Activated naive CD8-positive, alpha-beta T cell treated with anti-CD3 and anti-CD28 coated beads for 36 hours (primary cell): ENCODE measurements at regions not wholly inside any gene's neighbourhood (a gene's known extent, or its start where the extent isn't known, plus 50 kb on each side); places are given as distances from the start of the nearest gene placed in this dataset.

Source experiments
- DNase-seq: peaks from one replicate; pipeline ENCODE4 v3.0.0; 2021
- H3K27ac Mint-ChIP-seq: one replicate; pipeline ENCODE4 v1.8.0; 2022; ENCODE audit warnings: mild to moderate bottlenecking, moderate library complexity, mixed read lengths
- H3K27me3 Mint-ChIP-seq: one replicate; pipeline ENCODE4 v1.8.0; 2022; ENCODE audit warnings: mild to moderate bottlenecking, mixed read lengths
- H3K36me3 Mint-ChIP-seq: one replicate; pipeline ENCODE4 v1.8.0; 2021; ENCODE audit warnings: mild to moderate bottlenecking, mixed read lengths
- H3K4me1 Mint-ChIP-seq: one replicate; pipeline ENCODE4 v1.8.0; 2021; ENCODE audit warnings: mixed read lengths
- H3K4me3 Mint-ChIP-seq: one replicate; pipeline ENCODE4 v1.8.0; 2022; ENCODE audit warnings: mild to moderate bottlenecking, moderate library complexity, mixed read lengths
- H3K9me3 Mint-ChIP-seq: one replicate; pipeline ENCODE4 v1.8.0; 2022; ENCODE audit warnings: mixed read lengths

DNA sequence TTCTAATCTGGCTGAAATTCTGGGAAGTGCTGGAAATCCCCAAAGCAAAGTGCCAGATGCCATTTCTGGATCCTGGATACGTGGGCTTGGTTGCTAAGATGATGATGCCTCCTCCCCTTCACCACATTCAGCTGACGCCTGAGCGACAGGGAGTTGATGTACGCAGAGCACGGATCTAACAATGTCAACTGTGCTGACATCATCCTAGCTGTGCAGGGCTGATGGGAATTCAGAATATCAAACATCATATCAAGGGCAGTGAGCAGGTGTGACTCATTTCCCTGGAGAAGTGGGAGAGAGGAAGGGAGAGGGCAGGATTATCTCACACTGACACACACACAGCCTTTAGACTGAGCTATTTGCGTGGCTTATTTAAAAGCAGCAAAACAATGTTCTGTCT is 92.6 kb upstream of the ZBTB20 start:
- no peaks in the 10 kb centered on the region for H3K36me3 Mint-ChIP-seq
- no peak overlapping the region for H3K4me3 Mint-ChIP-seq
- H3K9me3 Mint-ChIP-seq, result peaks cover 4% of the 10 kb centered on the region
- no peaks in the 10 kb centered on the region for H3K27me3 Mint-ChIP-seq
- H3K4me1 Mint-ChIP-seq, result no peaks in the 10 kb centered on the region
- DNase-seq, result no peak
- H3K27ac Mint-ChIP-seq, result no peak overlapping the region

DNA sequence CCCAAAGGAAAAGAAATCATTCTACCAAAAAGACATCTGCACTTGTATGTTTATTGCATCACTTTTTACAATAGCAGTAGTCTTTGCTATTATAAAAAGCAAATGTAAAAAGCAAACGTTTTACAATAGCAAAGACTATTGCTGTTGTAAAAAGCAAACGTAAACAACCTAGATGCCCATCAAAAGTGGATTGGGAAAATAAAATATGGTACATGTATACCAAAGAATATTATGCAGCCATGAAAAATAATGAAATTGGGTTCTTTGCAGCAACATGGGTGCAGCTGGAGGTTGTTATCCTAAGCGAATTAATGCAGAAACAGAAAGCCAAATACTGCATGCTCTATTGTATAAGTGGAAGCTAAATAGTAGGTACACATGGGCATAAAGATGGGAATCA is 97.3 kb upstream of the ZBTB20 start:
- Mint-ChIP-seq H3K36me3 (no peaks in the 10 kb centered on the region), H3K9me3 (peaks cover 4% of the 10 kb centered on the region), H3K4me1 (no peaks in the 10 kb centered on the region), H3K27me3 (no peaks in the 10 kb centered on the region), H3K27ac (no peak overlapping the region), H3K4me3 (no peak overlapping the region)
- DNase-seq, result no peak

DNA sequence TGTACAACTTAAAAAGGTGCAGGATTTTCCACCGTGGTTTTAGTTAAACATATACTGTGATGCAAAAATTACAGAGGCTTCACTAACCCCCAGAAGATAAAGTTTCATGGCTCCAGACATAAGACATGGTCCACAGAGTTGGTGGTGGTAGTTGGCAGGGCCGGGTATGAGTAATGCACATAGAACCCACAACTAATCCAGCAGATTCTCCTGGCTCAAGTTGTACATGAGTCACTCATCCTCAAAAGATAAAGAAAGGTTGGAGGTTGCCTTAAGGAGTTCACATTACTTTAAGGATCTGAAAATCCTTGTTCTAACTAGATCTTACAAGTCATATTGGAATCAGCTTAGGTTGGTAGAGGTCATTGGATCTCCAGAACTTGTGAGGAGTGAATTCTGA is 98.3 kb upstream of the ZBTB20 start:
- no peak for DNase-seq
- no peak overlapping the region for H3K27ac Mint-ChIP-seq
- H3K4me1 Mint-ChIP-seq, result no peaks in the 10 kb centered on the region
- H3K9me3 Mint-ChIP-seq, result peaks cover 4% of the 10 kb centered on the region
- H3K36me3 Mint-ChIP-seq, result no peaks in the 10 kb centered on the region
- H3K4me3 Mint-ChIP-seq, result no peak overlapping the region
- no peaks in the 10 kb centered on the region for H3K27me3 Mint-ChIP-seq

DNA sequence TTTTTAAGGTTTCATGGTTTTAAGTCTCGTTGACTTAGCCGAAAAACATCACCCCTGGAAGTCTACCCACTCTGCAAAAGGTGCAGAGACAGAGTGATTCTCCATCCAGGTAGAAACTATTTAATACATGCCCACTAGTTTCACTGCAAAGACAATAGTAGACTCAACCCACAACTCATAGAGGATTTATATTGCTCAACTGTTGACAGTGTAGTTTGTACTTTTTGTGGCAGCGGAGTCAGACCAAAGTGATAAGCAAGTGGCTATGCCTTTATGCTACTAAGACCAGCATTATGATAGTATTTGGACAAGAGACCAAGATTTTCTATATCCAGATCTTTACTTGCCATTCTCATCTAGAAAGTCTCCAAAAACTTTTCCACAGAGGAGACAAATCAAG is 98.8 kb upstream of the ZBTB20 start:
- Mint-ChIP-seq H3K4me1 (no peaks in the 10 kb centered on the region), H3K27ac (no peak overlapping the region), H3K27me3 (no peaks in the 10 kb centered on the region), H3K9me3 (peaks cover 4% of the 10 kb centered on the region), H3K36me3 (no peaks in the 10 kb centered on the region), H3K4me3 (no peak overlapping the region)
- DNase-seq, result no peak

DNA sequence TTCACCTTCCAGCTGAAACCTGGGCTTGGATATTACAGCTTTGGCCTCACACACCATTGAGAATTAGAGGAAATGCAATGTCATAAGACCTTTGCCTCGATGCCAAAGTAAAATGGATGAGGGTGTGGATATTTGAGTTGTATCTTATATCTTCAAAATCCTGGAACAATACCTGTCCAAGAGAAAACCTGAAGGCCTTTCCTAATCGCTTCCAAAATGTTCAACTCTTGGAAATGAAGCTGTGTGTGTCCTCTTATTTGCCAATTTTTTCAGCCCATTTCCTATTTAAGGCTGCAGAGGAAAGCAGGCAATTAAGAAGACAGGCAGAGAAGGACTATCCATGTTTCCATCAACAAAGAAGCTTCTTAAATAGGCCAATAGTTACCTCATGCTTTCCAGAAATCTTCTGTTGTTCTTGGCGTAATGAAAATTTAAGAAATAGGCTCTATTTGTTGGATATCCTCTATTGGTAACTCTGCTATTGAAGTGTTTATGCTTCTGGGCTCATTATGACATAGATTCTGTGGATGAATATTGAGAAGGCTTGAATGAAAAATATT is 99.5 kb upstream of the ZBTB20 start:
- Mint-ChIP-seq H3K27ac (no peak overlapping the region), H3K4me1 (no peaks in the 10 kb centered on the region), H3K4me3 (no peak overlapping the region), H3K36me3 (no peaks in the 10 kb centered on the region), H3K9me3 (peaks cover 4% of the 10 kb centered on the region), H3K27me3 (no peaks in the 10 kb centered on the region)
- DNase-seq, result no peak

DNA sequence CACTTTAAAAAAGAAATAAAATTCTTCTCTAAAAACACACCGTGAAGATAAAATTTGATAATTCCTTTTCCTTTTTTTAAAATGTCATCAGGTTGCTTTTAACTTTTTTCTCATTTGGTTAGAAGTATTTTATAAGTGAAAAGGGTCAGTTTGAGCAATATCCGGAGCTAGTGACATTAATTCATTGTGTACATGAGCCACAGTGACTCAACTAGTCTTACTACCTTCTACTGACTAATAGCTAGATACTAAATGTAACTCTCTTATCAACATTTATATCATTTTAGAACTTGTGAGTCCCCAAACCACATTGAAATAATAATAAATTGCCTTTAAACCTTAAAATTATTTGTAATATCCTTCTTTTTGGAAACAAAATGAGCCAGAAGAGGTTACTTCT is 101.2 kb upstream of the ZBTB20 start:
- no peak for DNase-seq
- Mint-ChIP-seq H3K27me3 (no peaks in the 10 kb centered on the region), H3K36me3 (no peaks in the 10 kb centered on the region), H3K27ac (no peak overlapping the region), H3K4me3 (no peak overlapping the region), H3K9me3 (peaks cover 3% of the 10 kb centered on the region), H3K4me1 (no peaks in the 10 kb centered on the region)

DNA sequence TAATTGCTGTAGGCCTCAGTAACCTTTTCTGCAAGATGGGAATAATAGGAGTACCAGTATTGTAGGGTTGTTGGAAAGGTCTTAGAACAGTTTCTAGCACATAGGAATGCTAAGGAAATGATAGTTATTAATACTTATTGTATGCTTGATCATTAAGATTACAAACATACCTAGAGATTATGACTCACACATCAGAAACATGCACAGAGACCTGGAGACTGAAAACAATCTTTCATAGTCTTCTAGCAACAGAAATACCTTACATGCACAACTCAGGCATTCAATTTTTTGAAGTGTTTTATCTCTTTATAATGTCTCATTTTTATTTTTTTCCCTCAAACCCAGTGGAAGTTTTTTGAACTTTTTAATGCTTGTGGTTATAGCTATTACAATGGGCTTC is 104.4 kb upstream of the ZBTB20 start:
- Mint-ChIP-seq H3K4me1 (no peaks in the 10 kb centered on the region), H3K27me3 (no peaks in the 10 kb centered on the region), H3K27ac (no peak overlapping the region), H3K4me3 (no peak overlapping the region), H3K36me3 (peaks cover 4% of the 10 kb centered on the region), H3K9me3 (peaks cover 10% of the 10 kb centered on the region)
- DNase-seq, result no peak

DNA sequence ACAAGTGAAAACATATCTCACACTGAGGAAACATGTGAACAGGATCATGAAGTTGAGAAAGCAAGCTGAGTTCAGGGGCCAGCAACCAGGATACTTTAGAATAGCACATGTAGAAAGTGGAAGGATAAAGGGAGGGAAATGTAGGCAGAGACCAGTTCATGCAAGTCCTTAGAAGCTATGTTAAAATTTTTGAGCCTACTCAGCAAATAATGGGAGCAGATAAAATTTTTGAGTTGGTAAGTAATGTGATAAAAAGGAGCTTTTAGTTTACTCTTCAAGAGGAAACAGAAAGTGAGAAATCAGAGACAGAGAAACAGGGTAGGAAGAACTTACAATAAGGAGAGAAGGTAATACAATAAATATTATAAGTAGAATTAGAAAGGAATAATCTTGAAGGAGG is 105.6 kb upstream of the ZBTB20 start:
- peaks cover 18% of the 10 kb centered on the region for H3K9me3 Mint-ChIP-seq
- peaks cover 4% of the 10 kb centered on the region for H3K36me3 Mint-ChIP-seq
- DNase-seq, result no peak
- no peaks in the 10 kb centered on the region for H3K4me1 Mint-ChIP-seq
- no peak overlapping the region for H3K4me3 Mint-ChIP-seq
- H3K27me3 Mint-ChIP-seq, result no peaks in the 10 kb centered on the region
- no peak overlapping the region for H3K27ac Mint-ChIP-seq

DNA sequence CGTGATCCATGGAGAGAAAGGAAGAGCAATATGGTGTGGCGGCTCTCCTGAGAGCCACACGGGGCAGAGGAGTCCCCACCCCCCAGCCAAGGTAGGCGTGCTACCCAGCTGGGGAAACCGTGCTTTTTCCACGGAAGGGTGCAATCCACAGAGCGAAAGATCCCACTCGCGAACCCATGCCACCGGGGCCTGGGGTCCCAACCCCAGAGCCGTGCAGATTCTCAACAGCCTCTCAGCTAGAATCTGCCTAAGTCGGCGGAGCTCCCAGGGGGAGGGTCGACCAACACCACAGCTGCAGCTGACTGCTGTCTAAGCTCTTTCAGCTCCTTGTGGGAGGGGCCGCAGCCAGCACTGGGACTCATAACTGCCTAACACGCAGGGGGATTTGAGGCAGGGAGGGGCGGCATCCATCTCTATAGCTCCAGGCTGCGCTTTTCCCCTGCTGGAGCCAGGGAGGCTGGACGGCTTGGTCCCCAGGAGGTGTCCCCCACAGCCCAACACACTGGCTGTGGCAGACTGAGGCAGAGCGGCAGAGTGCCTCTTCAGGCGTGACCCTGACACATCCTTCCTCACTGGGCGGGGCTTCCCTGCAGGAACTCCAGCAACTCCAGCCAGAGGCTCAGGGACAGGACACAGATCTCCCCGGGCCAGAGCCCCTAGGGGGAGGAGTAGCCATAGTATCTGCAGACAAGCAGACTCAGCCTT is 107.6 kb upstream of the ZBTB20 start:
- peaks cover 18% of the 10 kb centered on the region for H3K9me3 Mint-ChIP-seq
- H3K4me1 Mint-ChIP-seq, result no peaks in the 10 kb centered on the region
- no peak overlapping the region for H3K27ac Mint-ChIP-seq
- DNase-seq, result no peak
- peaks cover 4% of the 10 kb centered on the region for H3K36me3 Mint-ChIP-seq
- H3K4me3 Mint-ChIP-seq, result no peak overlapping the region
- no peaks in the 10 kb centered on the region for H3K27me3 Mint-ChIP-seq

DNA sequence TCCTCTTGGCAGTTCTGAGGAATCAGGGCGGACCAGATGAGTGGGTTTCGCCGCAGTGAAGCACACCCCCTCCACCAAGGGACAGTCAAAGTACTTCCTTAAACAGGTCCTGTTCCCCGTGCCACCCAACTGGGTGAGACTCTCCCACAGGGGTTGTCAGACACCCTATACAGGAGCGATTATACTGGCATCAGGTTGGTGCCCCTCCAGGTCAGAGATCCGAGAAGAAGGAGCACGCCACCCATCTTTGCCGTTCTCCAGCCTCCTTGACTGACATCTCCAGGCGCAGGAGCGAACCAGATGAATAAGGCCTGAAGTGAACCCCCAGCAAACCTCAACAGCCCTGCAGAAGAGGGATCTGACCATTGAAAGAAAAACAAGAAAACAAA is 108.1 kb upstream of the ZBTB20 start:
- Mint-ChIP-seq H3K27ac (no peak overlapping the region), H3K27me3 (no peaks in the 10 kb centered on the region), H3K9me3 (peaks cover 18% of the 10 kb centered on the region), H3K4me1 (no peaks in the 10 kb centered on the region), H3K36me3 (peaks cover 4% of the 10 kb centered on the region), H3K4me3 (no peak overlapping the region)
- no peak for DNase-seq

DNA sequence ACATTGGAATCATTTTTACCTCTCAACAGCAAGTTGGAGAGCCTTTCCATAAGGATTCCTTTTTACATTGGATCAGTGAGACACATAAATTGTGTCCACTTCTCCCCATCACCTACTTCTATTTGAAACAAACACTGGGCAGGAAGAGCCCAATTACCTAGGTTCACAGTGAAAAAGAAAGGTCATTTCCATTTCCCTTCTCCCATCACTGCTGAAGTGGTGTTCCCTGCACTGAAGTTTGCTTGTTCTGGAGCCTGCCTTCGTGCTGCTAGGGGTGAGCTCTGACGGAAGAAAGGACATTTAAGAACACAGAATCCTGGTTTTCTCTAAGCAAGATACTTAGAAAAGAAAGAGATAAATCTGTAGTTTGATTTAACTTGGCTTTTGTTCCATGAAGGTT is 123.8 kb upstream of the ZBTB20 start:
- DNase-seq, result no peak
- H3K4me1 Mint-ChIP-seq, result no peaks in the 10 kb centered on the region
- no peak overlapping the region for H3K27ac Mint-ChIP-seq

DNA sequence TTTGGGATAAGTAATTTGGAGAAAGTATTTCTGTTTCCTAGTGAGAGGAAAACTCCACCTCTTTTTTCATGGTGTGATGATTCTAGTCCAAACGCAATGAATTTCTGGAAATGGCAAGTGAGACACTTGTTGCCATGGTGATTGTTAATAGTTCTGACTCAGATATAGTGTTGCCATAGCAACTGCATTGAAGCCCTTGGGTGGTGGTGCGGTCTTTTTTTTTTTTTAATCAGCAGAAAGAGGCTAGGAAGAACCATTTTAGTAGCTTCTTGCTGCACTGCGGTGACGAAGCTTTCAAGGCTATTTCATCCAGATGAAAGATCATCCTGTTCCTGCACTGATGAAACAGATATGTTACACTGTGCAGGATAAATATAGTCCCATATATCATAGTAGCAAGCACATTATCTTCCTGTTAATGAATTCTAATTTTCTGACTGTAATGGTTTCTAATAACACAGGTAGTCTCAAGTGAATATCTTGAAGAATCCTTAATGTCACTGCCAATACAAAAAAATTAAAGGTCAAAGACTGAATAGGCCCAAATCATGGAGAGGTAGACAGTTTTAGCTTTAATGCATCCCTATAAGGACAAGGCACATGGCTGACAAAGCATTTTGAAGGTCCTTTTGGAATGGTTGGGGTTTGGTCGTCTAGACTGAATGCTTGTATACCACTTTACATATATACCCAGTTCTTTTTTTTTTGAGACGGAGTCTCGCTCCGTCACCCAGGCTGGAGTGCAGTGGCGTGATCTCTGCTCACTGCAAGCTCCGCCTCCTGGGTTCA is 125.1 kb upstream of the ZBTB20 start:
- peaks cover 2% of the 10 kb centered on the region for H3K36me3 Mint-ChIP-seq
- no peak overlapping the region for H3K4me3 Mint-ChIP-seq
- no peak for DNase-seq
- no peaks in the 10 kb centered on the region for H3K4me1 Mint-ChIP-seq
- H3K9me3 Mint-ChIP-seq, result peaks cover 3% of the 10 kb centered on the region
- no peak overlapping the region for H3K27ac Mint-ChIP-seq
- no peaks in the 10 kb centered on the region for H3K27me3 Mint-ChIP-seq

More for the DNA sequence above, 123.8 kb upstream of the ZBTB20 start:
- Mint-ChIP-seq H3K4me3 (no peak overlapping the region), H3K9me3 (peaks cover 3% of the 10 kb centered on the region), H3K27me3 (no peaks in the 10 kb centered on the region), H3K36me3 (peaks cover 2% of the 10 kb centered on the region)

DNA sequence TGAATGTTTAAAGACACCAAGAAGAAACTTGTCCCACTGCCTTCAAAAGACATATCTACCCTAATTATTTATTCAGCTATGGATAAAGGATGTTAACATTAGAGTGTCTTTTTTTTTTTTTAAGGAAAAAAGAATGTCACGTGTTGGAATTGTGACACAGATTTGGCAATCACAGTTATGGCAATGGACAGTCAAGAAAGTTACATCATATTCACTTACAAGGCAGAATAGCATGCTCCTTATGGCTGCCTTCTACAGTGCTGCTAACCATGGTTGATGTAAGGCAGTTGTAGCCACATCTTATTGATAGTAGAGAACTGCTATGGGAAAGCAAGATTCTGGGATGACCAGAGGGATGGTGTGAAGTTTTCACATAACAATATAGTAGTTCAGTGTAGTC is 128.8 kb upstream of the ZBTB20 start:
- H3K27me3 Mint-ChIP-seq, result no peaks in the 10 kb centered on the region
- no peaks in the 10 kb centered on the region for H3K4me1 Mint-ChIP-seq
- H3K9me3 Mint-ChIP-seq, result no peaks in the 10 kb centered on the region
- H3K36me3 Mint-ChIP-seq, result peaks cover 2% of the 10 kb centered on the region
- DNase-seq, result no peak
- H3K4me3 Mint-ChIP-seq, result no peak overlapping the region
- no peak overlapping the region for H3K27ac Mint-ChIP-seq

DNA sequence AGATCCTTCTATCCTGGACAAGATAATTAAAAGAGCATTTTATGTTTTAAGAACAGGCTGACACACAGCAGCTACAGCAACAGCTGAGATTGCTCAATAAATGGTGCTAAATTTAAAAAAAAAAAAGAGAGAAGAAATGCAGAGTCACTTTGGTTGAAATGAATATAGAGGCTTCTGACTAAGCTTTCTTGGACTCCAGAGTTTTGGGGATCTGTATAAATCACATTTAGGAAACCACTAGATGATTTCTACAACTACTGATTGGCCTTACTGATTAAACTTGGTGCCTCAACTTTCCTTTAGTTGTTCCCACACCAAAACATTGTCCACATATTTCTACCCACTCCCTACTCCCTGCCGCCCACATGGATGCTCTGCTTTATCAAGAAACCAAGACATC is 132.9 kb upstream of the ZBTB20 start:
- Mint-ChIP-seq H3K27ac (no peak overlapping the region), H3K36me3 (no peaks in the 10 kb centered on the region), H3K4me3 (no peak overlapping the region), H3K27me3 (no peaks in the 10 kb centered on the region), H3K4me1 (no peaks in the 10 kb centered on the region), H3K9me3 (no peaks in the 10 kb centered on the region)
- DNase-seq, result no peak

DNA sequence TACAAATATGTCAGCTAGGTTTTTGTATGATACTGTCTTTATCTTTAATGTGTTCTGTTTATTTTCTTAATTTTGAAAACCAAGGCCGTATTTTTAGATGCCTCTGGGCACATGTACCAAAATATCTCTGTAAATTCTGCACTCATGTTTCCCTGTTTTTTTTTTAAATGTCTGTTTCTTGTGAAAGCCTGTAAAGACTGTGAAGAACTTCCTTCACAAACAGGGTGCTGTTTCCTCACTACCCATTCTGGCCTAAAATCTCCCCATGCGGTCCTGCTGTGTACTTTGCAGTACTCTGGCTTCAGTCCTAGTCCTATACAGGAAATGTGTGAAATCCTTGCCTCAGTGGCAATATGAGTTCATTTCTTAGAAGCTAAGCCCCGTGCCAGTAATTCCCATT is 133.4 kb upstream of the ZBTB20 start:
- no peak overlapping the region for H3K4me3 Mint-ChIP-seq
- H3K36me3 Mint-ChIP-seq, result no peaks in the 10 kb centered on the region
- H3K4me1 Mint-ChIP-seq, result no peaks in the 10 kb centered on the region
- no peaks in the 10 kb centered on the region for H3K27me3 Mint-ChIP-seq
- no peaks in the 10 kb centered on the region for H3K9me3 Mint-ChIP-seq
- no peak for DNase-seq
- H3K27ac Mint-ChIP-seq, result no peak overlapping the region
